Breast epithelium (tissue), 4 donors: ENCODE measurements at regions not wholly inside any gene's neighbourhood (a gene's known extent, or its start where the extent isn't known, plus 50 kb on each side); places are given as distances from the start of the nearest gene placed in this dataset.

Source experiments
- DNase-seq, 2 donors: peaks; one replicate each; pipeline ENCODE4 v3.0.0-alpha.2; 2019; ENCODE audit warnings: low spot score in 2 of 2
- H3K27ac ChIP-seq, 2 donors: fragments of 200-600 bp; sonication (generic) in 1 of 2; one replicate each; pipeline ENCODE4 v1.5.1; 2016 to 2019; ENCODE audit warnings: mild to moderate bottlenecking in 1 of 2
- H3K27me3 ChIP-seq, 2 donors: fragments of 200-600 bp; sonication (generic) in 1 of 2; one replicate each; pipeline versions ENCODE4 v1.5.1 to v1.6.0; 2017 to 2019; ENCODE audit warnings: control low read depth in 1 of 2, mild to moderate bottlenecking in 1 of 2
- H3K36me3 ChIP-seq: fragments of 200-600 bp; one replicate; pipeline ENCODE4 v1.5.1; 2019
- H3K4me1 ChIP-seq, 2 donors: fragments of 200-600 bp; sonication (generic); one replicate each; pipeline ENCODE4 v1.5.1; 2016 to 2019; ENCODE audit warnings: control low read depth in 1 of 2
- H3K4me3 ChIP-seq, 3 donors: fragments of 200-600 bp; sonication (generic); 1 replicate in 2 of 3; 2 replicates in 1 of 3; pipeline ENCODE4 v1.5.1; 2016 to 2019; ENCODE audit warnings: mild to moderate bottlenecking in 3 of 3, moderate library complexity in 2 of 3
- H3K9me3 ChIP-seq, 2 donors: fragments of 200-600 bp; sonication (generic) in 1 of 2; one replicate each; pipeline ENCODE4 v1.5.1; 2016 to 2019; ENCODE audit warnings: control low read depth in 1 of 2
- CTCF ChIP-seq, 3 donors: fragments of 450-650 bp; IDR thresholded peaks; one replicate each; pipeline ENCODE4 v1.5.1; 2016 to 2017; ENCODE audit warnings: antibody characterized with exemption in 3 of 3, mild to moderate bottlenecking in 3 of 3, moderate library complexity in 3 of 3
- POLR2A ChIP-seq: fragments of 450-650 bp; IDR thresholded peaks from one replicate; pipeline ENCODE4 v1.6.1; 2016; ENCODE audit warnings: antibody characterized with exemption, mild to moderate bottlenecking, moderate library complexity
- POLR2AphosphoS5 ChIP-seq, 3 donors: sonication (generic); formaldehyde crosslinking; IDR thresholded peaks; one replicate each; pipeline ENCODE4 v1.6.1; 2017; ENCODE audit warnings: antibody characterized with exemption in 3 of 3
- intact Hi-C: fragments of 100-400 bp; cut with DNase I; formaldehyde crosslinking; loops from one replicate; pipeline ENCODE4 v1.15.1; 2023; ENCODE audit warnings: low total_unique reads

- H3K27me3 ChIP-seq, result no peaks in the 10 kb centered on the region
- H3K4me3 ChIP-seq, result no peak overlapping the region
- no peak for TF ChIP-seq POLR2A
- TF ChIP-seq POLR2AphosphoS5 (IDR thresholded peaks at IDR 0.05), result no peak
- no peak for TF ChIP-seq CTCF (IDR thresholded peaks at IDR 0.05)
- no peak for DNase-seq
- intact Hi-C loops, result no loop called here
- no peaks in the 10 kb centered on the region for H3K4me1 ChIP-seq
- no peaks in the 10 kb centered on the region for H3K36me3 ChIP-seq
- no peak overlapping the region for H3K27ac ChIP-seq
- H3K9me3 ChIP-seq, result no peaks in the 10 kb centered on the region
Observed at GRCh38 chr11:82047200-82047599, 686.5 kb downstream of the FAM181B start.

GRCh38 chr11:82046778-82047177 is 686.9 kb downstream of the FAM181B start:
- Histone ChIP-seq H3K4me3 (no peak overlapping the region), H3K9me3 (no peaks in the 10 kb centered on the region), H3K27ac (no peak overlapping the region), H3K4me1 (no peaks in the 10 kb centered on the region), H3K36me3 (no peaks in the 10 kb centered on the region), H3K27me3 (no peaks in the 10 kb centered on the region)
- TF ChIP-seq POLR2AphosphoS5 (IDR thresholded peaks at IDR 0.05), result no peak
- no peak for TF ChIP-seq CTCF (IDR thresholded peaks at IDR 0.05)
- TF ChIP-seq POLR2A, result no peak
- no peak for DNase-seq
- intact Hi-C loops, result no loop called here

GRCh38 chr11:82045748-82046457 is 687.8 kb downstream of the FAM181B start:
- no peak for DNase-seq
- Histone ChIP-seq H3K27me3 (no peaks in the 10 kb centered on the region), H3K36me3 (no peaks in the 10 kb centered on the region), H3K27ac (no peak overlapping the region), H3K9me3 (no peaks in the 10 kb centered on the region), H3K4me3 (no peak overlapping the region), H3K4me1 (no peaks in the 10 kb centered on the region)
- intact Hi-C loops, result no loop called here
- TF ChIP-seq POLR2AphosphoS5 (IDR thresholded peaks at IDR 0.05) (no peak), CTCF (IDR thresholded peaks at IDR 0.05) (no peak), POLR2A (no peak)

- DNase-seq, result no peak
- intact Hi-C loops, result no loop called here
- Histone ChIP-seq H3K27me3 (no peaks in the 10 kb centered on the region), H3K4me3 (no peak overlapping the region), H3K27ac (no peak overlapping the region), H3K9me3 (no peaks in the 10 kb centered on the region), H3K36me3 (no peaks in the 10 kb centered on the region), H3K4me1 (no peaks in the 10 kb centered on the region)
- no peak for TF ChIP-seq POLR2A
Observed at GRCh38 chr11:82043316-82043715, 690.3 kb downstream of the FAM181B start.

GRCh38 chr11:82041764-82042163 is 691.9 kb downstream of the FAM181B start:
- no peaks in the 10 kb centered on the region for H3K27me3 ChIP-seq
- intact Hi-C loops, result no loop called here
- H3K27ac ChIP-seq, result no peak overlapping the region
- H3K36me3 ChIP-seq, result no peaks in the 10 kb centered on the region
- no peaks in the 10 kb centered on the region for H3K9me3 ChIP-seq
- no peak for DNase-seq
- H3K4me3 ChIP-seq, result no peak overlapping the region
- TF ChIP-seq POLR2AphosphoS5 (IDR thresholded peaks at IDR 0.05) (no peak), POLR2A (no peak), CTCF (IDR thresholded peaks at IDR 0.05) (no peak)
- no peaks in the 10 kb centered on the region for H3K4me1 ChIP-seq
